Endothelial cell of umbilical vein (primary cell): ENCODE measurements at regions not wholly inside any gene's neighbourhood (a gene's known extent, or its start where the extent isn't known, plus 50 kb on each side); places are given as distances from the start of the nearest gene placed in this dataset.

Experiments used
- BruUV-seq: library from RNA; stranded (reverse); fragments of 400-500 nt; replicated peaks from 2 replicates; lab custom pipeline; 2021; lab: Mats Ljungman, UMichigan
- CTCF ChIA-PET: fragments of 300-600, 350-600 bp; sonication (Branson Sonifier 250); formaldehyde crosslinking; loops from one replicate; lab custom pipeline; 2021; ENCODE audit warnings: antibody characterized with exemption, inconsistent platforms; lab: Charles Lee
- POLR2A ChIA-PET: fragments of 300-600, 350-600 bp; sonication (Branson Sonifier 250); formaldehyde crosslinking; loops from one replicate; lab custom pipeline; 2021; ENCODE audit warnings: antibody characterized with exemption, inconsistent platforms; lab: Charles Lee
- DNase-seq: peaks from one replicate; pipeline ENCODE4 v3.0.0-alpha.2; 2011; ENCODE audit warnings: low read depth, low spot score
- FAIRE-seq: peaks from 2 replicates; lab custom pipeline; 2011; peaks lifted over from hg19 to GRCh38; lab: Jason Lieb, UNC
- H2AFZ ChIP-seq: 2 replicates; pipeline ENCODE4 v1.6.0; 2012; ENCODE audit warnings: low read depth, low read length, control low read depth, inconsistent platforms
- H3K27ac ChIP-seq: 2 replicates; pipeline ENCODE4 v1.5.1; 2011; ENCODE audit warnings: low read depth, mild to moderate bottlenecking, control low read depth, low read length, moderate library complexity; ENCODE audit not compliant: insufficient read depth
- H3K27me3 ChIP-seq, 2 experiments: 2 replicates each; pipeline versions ENCODE4 v1.6.0 to v1.6.1; 2011; ENCODE audit warnings: low read length in 2 of 2, mixed read lengths in 1 of 2; ENCODE audit not compliant: control insufficient read depth in 2 of 2, insufficient read depth in 2 of 2
- H3K36me3 ChIP-seq, 2 experiments: 2 replicates in 1 of 2; 3 replicates in 1 of 2; pipeline ENCODE4 v1.5.1; 2011; ENCODE audit warnings: low read length in 2 of 2, mild to moderate bottlenecking in 1 of 2, moderate library complexity in 1 of 2; ENCODE audit not compliant: control insufficient read depth in 2 of 2, insufficient read depth in 2 of 2; ENCODE audit errors: extremely low read depth in 1 of 2
- H3K4me1 ChIP-seq: 3 replicates; pipeline ENCODE4 v1.5.1; 2011; ENCODE audit warnings: mild to moderate bottlenecking, low read length; ENCODE audit not compliant: control insufficient read depth, insufficient read depth; ENCODE audit errors: extremely low read depth
- H3K4me2 ChIP-seq: 2 replicates; pipeline ENCODE4 v1.6.1; 2011; ENCODE audit warnings: low read length, control low read depth, mixed read lengths; ENCODE audit not compliant: insufficient read depth
- H3K4me3 ChIP-seq, 3 experiments: fragments of 200-600 bp in 1 of 3; sonication (generic), shearing (Covaris generic) in 1 of 3; replicated peaks in 1 of 3; 2 replicates each; pipeline ENCODE4 v1.5.1; 2011 to 2016; ENCODE audit warnings: control low read depth in 3 of 3, low read length in 3 of 3, mild to moderate bottlenecking in 2 of 3, inconsistent platforms in 1 of 3, low read depth in 1 of 3, moderate library complexity in 1 of 3; ENCODE audit not compliant: insufficient read depth in 1 of 3
- H3K79me2 ChIP-seq: 2 replicates; pipeline ENCODE4 v1.6.0; 2012; ENCODE audit warnings: low read length, inconsistent platforms; ENCODE audit not compliant: control insufficient read depth, insufficient read depth
- H3K9ac ChIP-seq: replicated peaks from 2 replicates; pipeline ENCODE3; 2011; ENCODE audit warnings: low read length, control low read depth; ENCODE audit not compliant: insufficient read depth; ENCODE audit errors: extremely low read depth
- H3K9me1 ChIP-seq: replicated peaks from 3 replicates; pipeline ENCODE4 v1.6.0; 2011; ENCODE audit warnings: mild to moderate bottlenecking, low read length; ENCODE audit not compliant: control insufficient read depth, insufficient read depth; ENCODE audit errors: extremely low read depth
- H3K9me3 ChIP-seq: replicated peaks from 2 replicates; pipeline ENCODE4 v1.5.1; 2012; ENCODE audit warnings: low read length, inconsistent platforms; ENCODE audit not compliant: control insufficient read depth, insufficient read depth
- H4K20me1 ChIP-seq: replicated peaks from 2 replicates; pipeline ENCODE3; 2011; ENCODE audit warnings: mild to moderate bottlenecking, low read length; ENCODE audit not compliant: control insufficient read depth, insufficient read depth; ENCODE audit errors: extremely low read depth
- EZH2 ChIP-seq: IDR thresholded peaks from 2 replicates; pipeline ENCODE4 v1.6.1; 2012; ENCODE audit warnings: borderline replicate concordance, low read depth, mild to moderate bottlenecking, moderate library complexity, low read length, inconsistent platforms; ENCODE audit not compliant: severe bottlenecking
- FOS ChIP-seq: IDR thresholded peaks from 2 replicates; pipeline ENCODE4 v1.6.1; 2011; ENCODE audit warnings: mild to moderate bottlenecking, low read length, moderate library complexity, borderline replicate concordance; ENCODE audit not compliant: insufficient read depth
- GATA2 ChIP-seq: IDR thresholded peaks from 2 replicates; pipeline ENCODE4 v1.7.0; 2011; ENCODE audit warnings: low read depth, mild to moderate bottlenecking, moderate library complexity, mixed read lengths, low read length; ENCODE audit not compliant: insufficient read length, insufficient read depth
- JUN ChIP-seq: IDR thresholded peaks from 2 replicates; pipeline ENCODE4 v1.6.1; 2011; ENCODE audit warnings: borderline replicate concordance, low read depth; ENCODE audit not compliant: insufficient read length, insufficient read depth
- MYC ChIP-seq: IDR thresholded peaks from one replicate; pipeline ENCODE4 v1.6.1; 2011; ENCODE audit warnings: mild to moderate bottlenecking, low read depth, low read length
- POLR2A ChIP-seq: IDR thresholded peaks from 2 replicates; pipeline ENCODE4 v1.6.1; 2012; ENCODE audit warnings: low read depth, mild to moderate bottlenecking, control low read depth, low read length
- POLR2AphosphoS5 ChIP-seq: IDR thresholded peaks from 2 replicates; pipeline ENCODE4 v1.6.1; 2012; ENCODE audit warnings: low read depth, mild to moderate bottlenecking, control low read depth, low read length, moderate library complexity; ENCODE audit not compliant: insufficient read depth
- dilution Hi-C: fragments of 300-500 bp; cut with MboI; formaldehyde crosslinking; loops from one replicate; pipeline ENCODE4 v1.15.0; 2019; ENCODE audit warnings: low sequenced_read_pairs; ENCODE audit not compliant: extremely low pct_ligation_motif_present
- intact Hi-C: fragments of 100-400 bp; cut with micrococcal nuclease; formaldehyde crosslinking; loops from one replicate; pipeline ENCODE4 v1.10.0; 2022
- TF ChIP-seq, protein P1 (sequence below): IDR thresholded peaks from 2 replicates; pipeline ENCODE4 v1.6.1; 2011; ENCODE audit not compliant: insufficient read depth, insufficient read length
- TF ChIP-seq, protein P2 (sequence below), 2 donors: IDR thresholded peaks; 1 replicate in 1 of 2; 2 replicates in 1 of 2; pipeline ENCODE4 v1.5.1; 2011; ENCODE audit warnings: low read length in 2 of 2, mild to moderate bottlenecking in 2 of 2, moderate library complexity in 2 of 2, control low read depth in 1 of 2, inconsistent platforms in 1 of 2, low read depth in 1 of 2; ENCODE audit not compliant: insufficient read depth in 1 of 2; ENCODE audit errors: extremely low read depth in 1 of 2

DNA sequence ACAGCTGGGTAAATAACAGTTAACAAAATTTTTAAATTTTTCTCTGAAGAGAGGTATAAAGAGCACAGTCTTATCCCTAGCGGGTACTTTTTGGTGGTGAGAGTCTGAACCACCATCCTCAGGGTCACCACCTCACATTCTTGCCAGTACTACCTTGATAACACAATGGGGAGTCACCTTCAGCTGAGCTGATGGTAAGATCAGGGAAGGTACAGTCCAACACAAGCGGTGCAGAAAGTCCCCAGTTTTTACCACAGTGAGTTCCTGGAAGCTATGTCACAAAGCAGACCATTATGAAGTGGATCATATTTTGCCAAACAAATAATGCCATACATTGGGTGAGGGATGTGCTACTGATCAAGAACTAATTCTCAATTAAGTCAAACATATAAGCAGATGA is 176.9 kb downstream of the FASLG start:
- FAIRE-seq, result no peak
- DNase-seq, result no peak
- CTCF ChIA-PET, result interaction anchor here (3.1 to 3.3 kb wide), 2 partner anchors 9 to 10 kb away, joined by 11 to 13 read pairs; no protein-coding TSS in a partner anchor

More for the DNA sequence above, 176.9 kb downstream of the FASLG start:
- no peaks in the 10 kb centered on the region for H3K27me3 ChIP-seq
- no peaks in the 10 kb centered on the region for H4K20me1 ChIP-seq
- no peak overlapping the region for H2AFZ ChIP-seq
- BruUV-seq, result no TSS peak
- intact Hi-C loops (no loop called here), dilution Hi-C loops (no loop called here)
- H3K4me2 ChIP-seq, result no peak overlapping the region
- POLR2A ChIA-PET, result no interaction called here
- no peaks in the 10 kb centered on the region for H3K36me3 ChIP-seq
- H3K9me3 ChIP-seq, result no peaks in the 10 kb centered on the region
- no peak for TF ChIP-seq EZH2
- TF ChIP-seq, protein P1, sequence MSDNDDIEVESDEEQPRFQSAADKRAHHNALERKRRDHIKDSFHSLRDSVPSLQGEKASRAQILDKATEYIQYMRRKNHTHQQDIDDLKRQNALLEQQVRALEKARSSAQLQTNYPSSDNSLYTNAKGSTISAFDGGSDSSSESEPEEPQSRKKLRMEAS, result no peak
- no peak for TF ChIP-seq FOS
- no peak for TF ChIP-seq MYC
- no peak for TF ChIP-seq POLR2AphosphoS5
- TF ChIP-seq, protein P2, sequence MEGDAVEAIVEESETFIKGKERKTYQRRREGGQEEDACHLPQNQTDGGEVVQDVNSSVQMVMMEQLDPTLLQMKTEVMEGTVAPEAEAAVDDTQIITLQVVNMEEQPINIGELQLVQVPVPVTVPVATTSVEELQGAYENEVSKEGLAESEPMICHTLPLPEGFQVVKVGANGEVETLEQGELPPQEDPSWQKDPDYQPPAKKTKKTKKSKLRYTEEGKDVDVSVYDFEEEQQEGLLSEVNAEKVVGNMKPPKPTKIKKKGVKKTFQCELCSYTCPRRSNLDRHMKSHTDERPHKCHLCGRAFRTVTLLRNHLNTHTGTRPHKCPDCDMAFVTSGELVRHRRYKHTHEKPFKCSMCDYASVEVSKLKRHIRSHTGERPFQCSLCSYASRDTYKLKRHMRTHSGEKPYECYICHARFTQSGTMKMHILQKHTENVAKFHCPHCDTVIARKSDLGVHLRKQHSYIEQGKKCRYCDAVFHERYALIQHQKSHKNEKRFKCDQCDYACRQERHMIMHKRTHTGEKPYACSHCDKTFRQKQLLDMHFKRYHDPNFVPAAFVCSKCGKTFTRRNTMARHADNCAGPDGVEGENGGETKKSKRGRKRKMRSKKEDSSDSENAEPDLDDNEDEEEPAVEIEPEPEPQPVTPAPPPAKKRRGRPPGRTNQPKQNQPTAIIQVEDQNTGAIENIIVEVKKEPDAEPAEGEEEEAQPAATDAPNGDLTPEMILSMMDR (IDR thresholded peaks at IDR 0.05; ENCODE audit: extremely low read depth in 1 of 2, insufficient read depth in 1 of 2, low read depth in 1 of 2, low read length in 2 of 2), result no peak
- no peak for TF ChIP-seq GATA2
- no peak for TF ChIP-seq JUN
- TF ChIP-seq POLR2A, result no peak
- H3K27ac ChIP-seq, result no peak overlapping the region
- H3K79me2 ChIP-seq, result no peaks in the 10 kb centered on the region
- no peaks in the 10 kb centered on the region for H3K4me1 ChIP-seq
- H3K9ac ChIP-seq, result no peak overlapping the region
- H3K9me1 ChIP-seq, result no peaks in the 10 kb centered on the region
- H3K4me3 ChIP-seq, result no peak overlapping the region
